Spleen (tissue), 11 donors: ENCODE measurements at regions not wholly inside any gene's neighbourhood (a gene's known extent, or its start where the extent isn't known, plus 50 kb on each side); places are given as distances from the start of the nearest gene placed in this dataset.

Experiments used
- DNase-seq: peaks from one replicate; pipeline ENCODE4 v3.0.0-alpha.2; 2020
- H3K27ac ChIP-seq, 8 donors: fragments of 200-600 bp; sonication (generic) in 7 of 8; 1 replicate in 4 of 8; 2 replicates in 4 of 8; pipeline versions ENCODE4 v1.5.0 to v1.8.0; 2016 to 2021; ENCODE audit warnings: inconsistent platforms in 4 of 8, mild to moderate bottlenecking in 4 of 8, moderate library complexity in 1 of 8
- H3K27me3 ChIP-seq, 7 donors: fragments of 200-600 bp; sonication (generic) in 6 of 7; replicated peaks in 1 of 7; 1 replicate in 4 of 7; 2 replicates in 3 of 7; pipeline versions ENCODE4 v1.5.0 to v1.8.0; 2016 to 2021; ENCODE audit warnings: inconsistent platforms in 3 of 7, mild to moderate bottlenecking in 1 of 7
- H3K36me3 ChIP-seq, 6 donors: fragments of 200-600 bp; sonication (generic) in 5 of 6; 1 replicate in 4 of 6; 2 replicates in 2 of 6; pipeline versions ENCODE4 v1.5.0 to v1.8.0; 2016 to 2021; ENCODE audit warnings: inconsistent platforms in 2 of 6
- H3K4me1 ChIP-seq, 6 donors: fragments of 200-600 bp; sonication (generic) in 5 of 6; 1 replicate in 3 of 6; 2 replicates in 3 of 6; pipeline versions ENCODE4 v1.5.0 to v1.8.0; 2016 to 2021; ENCODE audit warnings: inconsistent platforms in 3 of 6
- H3K4me3 ChIP-seq, 8 donors: fragments of 200-600 bp; sonication (generic) in 7 of 8; 1 replicate in 4 of 8; 2 replicates in 4 of 8; pipeline versions ENCODE4 v1.5.0 to v1.8.0; 2016 to 2021; ENCODE audit warnings: inconsistent platforms in 4 of 8, mild to moderate bottlenecking in 4 of 8, moderate library complexity in 2 of 8
- H3K9me3 ChIP-seq, 8 donors: fragments of 200-600 bp; sonication (generic) in 7 of 8; 1 replicate in 4 of 8; 2 replicates in 4 of 8; pipeline versions ENCODE4 v1.5.0 to v1.8.0; 2016 to 2021; ENCODE audit warnings: inconsistent platforms in 4 of 8
- POLR2A ChIP-seq, 3 donors: fragments of 450-650 bp; IDR thresholded peaks; one replicate each; pipeline ENCODE4 v1.5.1; 2017; ENCODE audit warnings: antibody characterized with exemption in 3 of 3, mild to moderate bottlenecking in 1 of 3
- POLR2AphosphoS5 ChIP-seq, 3 donors: sonication (generic); formaldehyde crosslinking; IDR thresholded peaks; one replicate each; pipeline ENCODE4 v1.5.1; 2017; ENCODE audit warnings: antibody characterized with exemption in 3 of 3
- WGBS, 5 donors: extraction: QIAGEN DNeasy Blood & Tissue Kit in 3 of 5; methylation state at CpG; one replicate each; pipeline versions ENCODE4 v1.1.5 to v1.1.7; 2013 to 2018; 5-methylcytosine and 5-hydroxymethylcytosine counted together
- intact Hi-C: fragments of 100-400 bp; cut with DNase I; formaldehyde crosslinking; loops from one replicate; pipeline ENCODE4 v1.15.0; 2023; ENCODE audit warnings: low total_unique reads
- TF ChIP-seq, protein P1 (sequence below), 11 experiments: fragments of 200-600 bp in 7 of 11; fragments of 450-650 bp in 4 of 11; sonication (generic) in 4 of 11; IDR thresholded peaks in 8 of 11; conservative IDR thresholded peaks in 3 of 11; 1 replicate in 7 of 11; 2 replicates in 4 of 11; pipeline versions ENCODE4 v1.4.0 to v1.8.0; 2016 to 2021; ENCODE audit warnings: antibody characterized with exemption in 11 of 11, inconsistent platforms in 4 of 11, mild to moderate bottlenecking in 1 of 11
- donor health status: healthy with polysubstance abuse.
- donor health status: DM: no; HTN: no; CAD: no; lungs with moderate emphysema.
- donor health status: DM: no; HTN: no; CAD: no.
- donor health status: Bipolar disorder and iron deficiency.
- donor health status: healthy.
- donor health status: DM: no; HTN: no; CAD: no.
- donor health status: DM: yes; HTN: yes; CAD: no.

DNA sequence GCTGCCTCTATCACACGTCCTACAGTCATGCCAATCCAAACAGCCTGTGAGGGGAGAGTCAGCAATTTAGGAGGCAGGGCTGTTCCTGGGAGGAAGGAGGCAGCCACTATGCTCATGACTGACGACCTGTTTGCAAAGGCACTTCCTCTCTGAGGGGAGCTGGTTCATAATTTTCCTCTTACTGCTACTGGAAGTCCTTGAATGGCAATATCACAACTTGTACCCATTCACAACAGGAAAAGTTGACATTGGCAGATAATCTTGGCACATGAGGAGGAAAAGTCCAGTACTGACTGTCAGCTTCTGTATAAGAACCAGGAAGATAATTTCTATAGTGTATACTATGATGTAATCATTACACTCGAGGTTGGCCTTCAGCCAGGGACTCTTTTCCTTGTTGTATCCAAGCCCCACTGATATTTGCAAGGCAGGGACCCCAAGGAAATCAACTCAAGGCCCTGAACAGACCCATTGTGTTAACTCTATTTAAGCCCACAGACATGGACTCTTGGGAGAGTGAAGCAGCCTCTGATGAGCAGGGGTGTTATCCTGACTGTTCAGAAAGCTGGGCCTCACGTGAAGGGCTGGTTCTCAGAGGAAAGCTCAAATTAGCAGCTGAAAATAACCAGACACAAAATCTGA, 267.3 kb upstream of the ADAMTS9 start:
- peaks cover 0 to 5% (median 0%) of the 10 kb centered on the region in 6 donors for H3K4me1 ChIP-seq
- H3K27ac ChIP-seq = peak overlapping the region in 6 of 8 donors; percentile 4 to 81 (median 62)
- TF ChIP-seq POLR2A (IDR thresholded peaks at IDR 0.05) = no peak
- peak in 1 of 3 donors; percentile 83 for TF ChIP-seq POLR2AphosphoS5 (IDR thresholded peaks at IDR 0.05)
- H3K9me3 ChIP-seq = peaks cover 0 to 4% (median 0%) of the 10 kb centered on the region in 8 donors
- no peaks in the 10 kb centered on the region for H3K36me3 ChIP-seq
- no peaks in the 10 kb centered on the region for H3K27me3 ChIP-seq
- intact Hi-C loops = no loop called here
- 13 to 21% (median 16%) methylated on average over 4 of the region's 4 CpGs for WGBS, 5 donors
- no peak for DNase-seq
- no peak overlapping the region for H3K4me3 ChIP-seq

DNA sequence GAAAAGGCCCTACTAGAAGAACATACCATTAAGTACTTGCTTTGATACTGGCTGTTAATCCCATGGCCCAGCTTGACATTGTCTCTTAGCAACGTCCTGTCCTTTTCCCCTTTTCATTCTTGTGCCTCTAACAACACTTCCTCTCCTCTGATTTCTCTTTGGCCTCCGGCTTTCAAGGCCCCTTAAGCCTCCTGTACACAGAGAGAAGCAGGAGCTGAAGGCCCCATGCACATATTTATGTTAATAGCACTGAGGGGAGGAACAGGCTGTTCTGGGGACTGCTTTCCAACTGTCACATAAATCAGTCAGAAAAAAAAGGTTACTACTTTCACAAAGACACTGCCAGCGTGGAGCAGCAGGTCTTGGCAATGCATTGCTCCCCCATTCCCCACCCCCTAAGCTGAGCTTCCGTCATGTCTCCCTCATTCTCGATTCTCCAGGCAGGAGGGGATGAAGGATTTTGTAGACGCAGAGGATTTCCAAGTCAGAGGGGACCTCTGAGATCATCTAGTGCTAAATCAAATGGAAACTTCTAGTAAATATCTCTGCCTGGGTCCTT, 257.4 kb upstream of the ADAMTS9 start:
- Histone ChIP-seq H3K27ac (peak overlapping the region in 7 of 8 donors; percentile 55 to 77 (median 72)), H3K4me1 (peaks cover 0 to 20% (median 10%) of the 10 kb centered on the region in 6 donors), H3K36me3 (no peaks in the 10 kb centered on the region), H3K9me3 (peaks cover 0 to 5% (median 0%) of the 10 kb centered on the region in 8 donors), H3K27me3 (no peaks in the 10 kb centered on the region), H3K4me3 (no peak overlapping the region)
- DNase-seq = no peak
- TF ChIP-seq, protein P1, sequence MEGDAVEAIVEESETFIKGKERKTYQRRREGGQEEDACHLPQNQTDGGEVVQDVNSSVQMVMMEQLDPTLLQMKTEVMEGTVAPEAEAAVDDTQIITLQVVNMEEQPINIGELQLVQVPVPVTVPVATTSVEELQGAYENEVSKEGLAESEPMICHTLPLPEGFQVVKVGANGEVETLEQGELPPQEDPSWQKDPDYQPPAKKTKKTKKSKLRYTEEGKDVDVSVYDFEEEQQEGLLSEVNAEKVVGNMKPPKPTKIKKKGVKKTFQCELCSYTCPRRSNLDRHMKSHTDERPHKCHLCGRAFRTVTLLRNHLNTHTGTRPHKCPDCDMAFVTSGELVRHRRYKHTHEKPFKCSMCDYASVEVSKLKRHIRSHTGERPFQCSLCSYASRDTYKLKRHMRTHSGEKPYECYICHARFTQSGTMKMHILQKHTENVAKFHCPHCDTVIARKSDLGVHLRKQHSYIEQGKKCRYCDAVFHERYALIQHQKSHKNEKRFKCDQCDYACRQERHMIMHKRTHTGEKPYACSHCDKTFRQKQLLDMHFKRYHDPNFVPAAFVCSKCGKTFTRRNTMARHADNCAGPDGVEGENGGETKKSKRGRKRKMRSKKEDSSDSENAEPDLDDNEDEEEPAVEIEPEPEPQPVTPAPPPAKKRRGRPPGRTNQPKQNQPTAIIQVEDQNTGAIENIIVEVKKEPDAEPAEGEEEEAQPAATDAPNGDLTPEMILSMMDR (IDR thresholded peaks at IDR 0.05 in 8 of 11, conservative IDR thresholded peaks at IDR 0.05 in 3 of 11) = no peak
- TF ChIP-seq POLR2AphosphoS5 (IDR thresholded peaks at IDR 0.05) = peak in 1 of 3 donors; percentile 75
- 14 to 22% (median 16%) methylated on average over 6 of the region's 6 CpGs for WGBS, 5 donors
- intact Hi-C loops = no loop called here

DNA sequence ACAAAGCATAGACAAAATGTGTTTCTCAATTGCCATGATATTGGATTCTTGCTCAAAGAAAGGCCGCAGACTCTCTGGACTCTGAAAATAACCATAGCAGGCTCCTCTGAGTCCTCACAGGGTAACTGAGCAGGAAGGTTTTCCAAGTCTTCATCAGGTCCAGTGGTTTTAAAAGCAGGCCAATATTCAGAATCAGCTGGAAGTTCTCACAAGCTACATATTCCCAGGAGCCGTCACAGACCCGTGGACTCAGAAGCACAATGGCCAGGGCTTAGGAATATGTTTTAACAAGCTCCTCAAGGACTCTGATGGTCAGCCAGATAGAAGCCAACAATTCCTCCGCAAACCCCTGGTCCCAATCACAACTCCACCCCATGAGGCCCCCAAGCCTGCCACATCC, 256.1 kb upstream of the ADAMTS9 start:
- peak overlapping the region in 6 of 8 donors; percentile 10 to 77 (median 72) for H3K27ac ChIP-seq
- peaks cover 0 to 20% (median 10%) of the 10 kb centered on the region in 6 donors for H3K4me1 ChIP-seq
- no peaks in the 10 kb centered on the region for H3K36me3 ChIP-seq
- 72 to 100% (median 91%) methylated on average over 4 of the region's 4 CpGs for WGBS, 5 donors
- DNase-seq = no peak
- no peak overlapping the region for H3K4me3 ChIP-seq
- intact Hi-C loops = no loop called here
- no peaks in the 10 kb centered on the region for H3K9me3 ChIP-seq
- no peaks in the 10 kb centered on the region for H3K27me3 ChIP-seq
- TF ChIP-seq POLR2AphosphoS5 (IDR thresholded peaks at IDR 0.05) (no peak), POLR2A (IDR thresholded peaks at IDR 0.05) (no peak)
- TF ChIP-seq, protein P1 (IDR thresholded peaks at IDR 0.05 in 8 of 11, conservative IDR thresholded peaks at IDR 0.05 in 3 of 11) = no peak

DNA sequence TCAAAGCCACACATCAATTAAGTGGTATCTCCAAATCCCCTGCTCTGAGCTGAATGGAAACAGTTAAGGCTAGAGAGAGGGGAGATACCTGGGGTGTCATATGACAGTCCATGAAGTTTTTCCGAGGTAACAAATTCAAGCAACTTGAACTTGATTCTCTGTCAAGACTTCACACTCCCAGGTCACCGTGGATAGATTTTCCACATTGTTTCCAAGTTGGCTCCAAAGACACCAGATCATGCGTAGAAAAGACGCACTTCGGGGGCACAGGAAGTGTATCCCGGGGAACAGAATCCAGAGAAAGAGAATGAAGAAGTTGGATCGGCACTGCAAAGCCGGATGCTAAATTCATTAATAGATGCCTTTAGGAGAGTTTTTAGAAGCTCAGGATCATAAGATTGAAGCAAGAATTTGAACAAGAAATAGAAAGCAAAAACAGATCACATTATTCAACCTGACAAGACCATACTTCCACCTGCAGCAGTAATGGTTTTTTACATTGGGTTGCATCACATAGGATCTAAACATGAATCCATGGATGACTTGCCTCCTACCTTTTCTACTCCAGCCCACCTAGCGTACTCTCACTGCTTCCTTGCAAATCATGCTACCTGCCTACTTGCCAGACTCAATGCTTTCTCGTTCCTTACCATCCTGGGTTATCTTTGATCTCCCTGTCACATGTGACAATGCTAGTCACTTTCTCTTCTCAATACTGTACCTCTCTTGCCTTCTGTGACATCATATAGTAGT, 253.0 kb upstream of the ADAMTS9 start:
- TF ChIP-seq, protein P1 (IDR thresholded peaks at IDR 0.05 in 8 of 11, conservative IDR thresholded peaks at IDR 0.05 in 3 of 11) = no peak
- TF ChIP-seq POLR2AphosphoS5 (IDR thresholded peaks at IDR 0.05) (no peak), POLR2A (IDR thresholded peaks at IDR 0.05) (no peak)
- DNase-seq = no peak
- Histone ChIP-seq H3K27ac (no peak overlapping the region), H3K4me1 (peaks cover 0 to 17% (median 6%) of the 10 kb centered on the region in 6 donors), H3K36me3 (no peaks in the 10 kb centered on the region), H3K9me3 (no peaks in the 10 kb centered on the region), H3K27me3 (no peaks in the 10 kb centered on the region), H3K4me3 (no peak overlapping the region)
- WGBS, 5 donors = 88 to 92% (median 92%) methylated on average over 10 of the region's 10 CpGs
- intact Hi-C loops = no loop called here
